CD4-positive, alpha-beta T cell treated with Interleukin-6 for 4 hours (primary cell): ENCODE measurements at regions not wholly inside any gene's neighbourhood (a gene's known extent, or its start where the extent isn't known, plus 50 kb on each side); places are given as distances from the start of the nearest gene placed in this dataset.

ENCODE experiments used
- DNase-seq: peaks from one replicate; pipeline ENCODE4 v3.0.0-alpha.2; 2020; ENCODE audit warnings: mixed read lengths

DNA sequence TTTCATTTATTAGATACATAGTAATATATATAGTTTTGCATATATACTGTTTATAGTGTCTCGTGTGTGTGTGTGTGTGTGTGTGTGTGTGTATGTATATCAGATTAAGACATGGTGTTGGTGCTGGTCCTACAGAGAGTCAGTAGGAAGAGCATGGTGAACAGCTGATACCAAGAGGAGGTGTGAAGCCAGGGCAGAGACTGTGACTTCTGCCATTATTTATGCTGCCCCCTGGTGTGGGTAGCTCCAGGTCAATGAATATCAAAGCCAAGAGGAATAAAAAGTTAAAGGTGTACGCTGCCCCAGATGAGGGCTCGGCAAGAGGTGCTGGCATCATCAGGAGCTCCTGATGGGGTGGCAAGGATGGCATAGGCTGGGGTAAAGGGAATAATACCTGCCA is 299.5 kb upstream of the RASGRP1 start:
- DNase-seq, result peak; percentile 13

DNA sequence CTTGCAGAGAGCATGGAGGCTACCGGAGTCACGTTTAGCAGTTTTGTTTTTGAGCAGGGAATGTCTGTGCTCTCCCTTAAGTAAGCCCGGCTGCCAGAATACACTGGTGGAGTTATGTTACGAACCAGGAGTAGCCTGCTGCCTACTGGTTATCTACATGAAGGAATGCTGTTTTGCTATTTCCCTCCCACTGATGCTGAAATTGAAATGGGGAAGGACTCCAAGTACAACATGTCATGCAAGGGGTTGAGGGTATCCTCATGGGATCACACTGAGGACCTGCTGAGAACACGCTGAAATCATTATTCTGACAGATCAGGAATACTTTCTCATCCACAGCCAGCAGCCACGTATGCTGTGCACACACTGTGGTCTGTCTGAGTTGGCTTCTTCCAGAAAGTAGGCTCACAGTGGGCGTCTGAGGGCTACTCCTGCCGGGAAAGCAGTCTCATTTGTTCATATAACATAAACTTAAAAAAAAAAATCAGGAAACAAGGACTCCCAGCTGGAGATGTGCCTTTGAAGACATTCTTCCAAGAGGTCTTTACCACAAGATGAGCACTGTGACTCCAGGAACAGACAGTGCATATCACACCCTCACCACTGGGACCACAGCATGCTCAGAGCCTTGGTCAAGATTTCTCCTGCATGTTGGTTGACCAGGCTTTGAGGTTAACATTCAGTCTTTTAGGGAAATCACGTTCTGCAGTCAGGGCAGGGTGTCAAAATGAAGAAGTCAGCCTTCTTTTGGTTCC is 300.4 kb upstream of the RASGRP1 start:
- no peak for DNase-seq

- no peak for DNase-seq
Measured at GRCh38 chr15:38867556-38867955, 302.9 kb upstream of the RASGRP1 start.

GRCh38 chr15:38868326-38869114 is 303.9 kb upstream of the RASGRP1 start:
- no peak for DNase-seq

DNA sequence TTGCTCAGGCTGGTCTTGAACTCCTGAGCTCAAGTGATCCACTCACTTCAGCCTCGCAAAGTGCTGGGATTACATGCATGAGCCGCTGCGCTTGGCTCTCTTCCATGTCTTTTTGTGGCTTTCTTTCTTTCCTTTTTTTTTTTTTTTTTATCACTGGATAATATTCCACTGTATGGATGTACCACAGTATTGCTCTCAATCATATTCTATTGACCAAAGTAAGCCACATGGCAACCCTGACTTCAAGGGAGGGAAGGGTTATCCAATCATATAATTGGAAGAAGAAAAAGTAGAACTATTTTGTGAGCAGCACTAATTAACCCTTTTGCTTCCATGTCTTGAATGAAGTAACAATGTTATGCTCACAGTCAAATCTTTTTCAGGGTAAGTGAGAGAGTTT is 307.0 kb upstream of the RASGRP1 start:
- DNase-seq, result no peak

DNA sequence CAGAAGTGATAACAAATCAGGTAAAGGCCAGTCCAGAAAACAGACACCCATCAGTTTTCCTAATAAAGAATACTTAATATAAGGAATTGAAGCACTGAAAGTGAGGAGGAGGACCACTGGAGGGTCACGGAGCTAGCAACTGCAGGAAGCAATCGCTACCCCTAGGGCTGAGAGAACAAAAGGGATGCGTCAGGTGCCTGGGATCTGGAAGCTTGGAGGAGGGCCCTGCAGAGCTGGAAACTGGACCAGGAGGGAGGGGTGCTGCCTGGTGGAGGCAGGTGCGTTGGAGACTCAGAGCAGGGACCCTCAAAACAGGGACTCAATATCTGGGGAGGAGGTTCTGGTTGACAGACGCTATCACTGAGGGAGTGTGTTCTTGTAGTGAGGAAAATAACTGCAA is 308.1 kb upstream of the RASGRP1 start:
- no peak for DNase-seq

DNA sequence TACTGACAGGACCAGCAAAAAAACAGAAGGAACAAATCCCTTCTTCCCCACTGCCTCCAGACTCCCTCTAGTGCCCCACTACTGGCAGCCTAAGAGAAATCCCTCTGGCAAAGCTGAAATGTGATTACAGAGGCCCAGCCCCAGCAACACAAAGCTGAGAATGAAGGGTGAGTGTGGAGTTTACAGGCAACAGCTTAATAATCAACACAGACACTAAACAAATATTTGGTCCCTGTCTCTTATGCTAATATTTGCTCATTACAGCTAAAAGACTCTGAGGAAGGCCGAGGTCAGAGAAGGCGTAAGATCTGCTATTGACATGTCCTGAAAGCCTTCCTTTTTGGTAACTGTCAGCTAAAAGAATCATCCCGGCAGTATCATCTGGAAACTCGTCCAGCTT is 308.5 kb upstream of the RASGRP1 start:
- DNase-seq, result no peak

DNA sequence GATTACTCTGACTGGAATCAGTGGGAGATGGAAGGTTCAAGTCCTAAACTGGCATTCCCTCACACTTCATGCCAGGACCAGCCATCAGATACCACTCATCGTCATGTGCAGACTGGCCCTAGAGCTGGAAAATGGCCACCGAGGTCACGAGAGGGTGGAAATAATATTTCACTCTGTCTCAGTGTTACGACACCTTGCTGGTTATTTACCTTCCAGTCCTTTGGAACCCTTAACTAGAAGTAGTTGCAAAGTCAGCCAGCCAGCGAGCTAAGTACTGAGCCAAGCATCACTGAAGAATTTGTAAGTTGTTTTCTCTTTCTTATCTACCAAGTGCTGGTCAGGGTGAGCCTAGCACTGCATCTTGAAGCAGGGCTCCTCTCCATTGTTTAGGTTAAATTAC is 309.9 kb upstream of the RASGRP1 start:
- DNase-seq, result no peak

GRCh38 chr15:38876211-38876610 is 311.6 kb upstream of the RASGRP1 start:
- no peak for DNase-seq

- no peak for DNase-seq
Measured at GRCh38 chr15:38876621-38877020, 312.0 kb upstream of the RASGRP1 start.

GRCh38 chr15:38877471-38877870 is 312.9 kb upstream of the RASGRP1 start:
- DNase-seq, result no peak

DNA sequence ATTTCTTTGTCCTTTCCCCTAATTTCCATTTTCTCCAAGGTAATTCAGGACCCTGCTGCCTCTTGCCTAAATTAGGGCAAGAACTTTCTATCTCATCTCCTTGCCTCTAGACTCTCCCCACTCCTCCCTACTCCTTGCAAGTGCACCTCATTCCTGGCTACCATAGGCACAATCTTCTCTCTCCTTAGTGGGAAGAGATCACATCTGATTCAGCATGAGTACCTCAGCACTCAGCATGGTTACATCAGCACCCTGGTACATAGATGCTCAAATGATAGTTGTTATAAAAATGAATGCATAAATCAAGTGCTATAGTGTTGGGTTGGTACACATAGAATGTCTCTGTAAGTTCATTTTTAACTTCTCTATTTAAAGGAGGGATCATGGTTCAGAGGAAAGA is 313.4 kb upstream of the RASGRP1 start:
- DNase-seq, result no peak

- no peak for DNase-seq
Measured at GRCh38 chr15:38878926-38879325, 314.3 kb upstream of the RASGRP1 start.

DNA sequence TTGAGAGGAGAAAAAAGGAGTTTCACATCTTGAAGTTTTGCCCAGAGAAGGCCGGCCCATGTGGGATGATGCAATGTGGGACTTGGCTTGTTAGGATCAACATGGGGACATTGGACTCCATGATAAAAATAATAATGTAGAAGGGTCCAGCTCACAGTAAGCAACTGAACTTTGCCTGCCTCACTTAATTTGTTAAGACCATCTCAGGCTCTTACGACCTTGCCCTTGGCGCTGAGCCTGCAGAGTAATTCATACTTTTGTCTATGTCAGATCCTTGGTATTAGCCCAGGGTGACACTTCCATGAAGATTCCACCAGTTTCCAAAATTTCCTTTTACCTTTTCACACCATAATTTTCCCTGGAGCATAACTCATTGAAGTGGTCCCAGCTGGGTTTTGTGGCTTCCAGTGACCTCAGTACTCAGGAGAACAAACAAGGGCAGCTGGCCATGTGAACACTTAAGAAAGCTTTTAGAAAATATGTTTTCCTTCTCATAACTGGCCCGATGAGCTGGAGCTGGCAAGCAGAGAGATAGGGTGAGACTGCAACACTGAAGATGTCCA is 315.4 kb upstream of the RASGRP1 start:
- DNase-seq, result no peak

GRCh38 chr15:38882221-38882620 is 317.6 kb upstream of the RASGRP1 start:
- no peak for DNase-seq

- no peak for DNase-seq
Measured at GRCh38 chr15:38883987-38884386, 319.4 kb upstream of the RASGRP1 start.

GRCh38 chr15:38885001-38885400 is 320.4 kb upstream of the RASGRP1 start:
- no peak for DNase-seq

DNA sequence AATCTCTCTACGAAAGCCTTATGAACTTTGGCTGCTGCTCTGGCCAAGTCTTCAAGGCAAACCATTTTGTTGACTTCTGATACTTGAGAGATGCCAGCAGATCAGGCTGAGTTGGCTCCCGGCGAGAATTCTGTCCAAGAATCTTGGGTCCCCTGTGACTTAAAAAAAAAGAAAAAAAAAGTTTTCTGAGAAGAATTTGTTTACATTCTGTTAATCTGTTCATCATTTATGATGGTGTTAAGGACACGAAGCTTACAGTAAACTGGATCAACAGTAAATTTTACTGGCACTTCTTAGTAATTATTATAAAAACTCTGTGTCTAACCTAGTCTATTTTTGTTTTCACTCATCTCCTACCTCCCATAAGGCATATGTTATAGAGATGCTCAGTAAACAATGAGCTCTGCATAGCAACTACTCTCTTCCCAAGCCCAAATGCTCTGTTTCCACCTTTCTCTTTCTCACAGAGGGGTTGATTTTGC is 320.9 kb upstream of the RASGRP1 start:
- DNase-seq, result no peak

DNA sequence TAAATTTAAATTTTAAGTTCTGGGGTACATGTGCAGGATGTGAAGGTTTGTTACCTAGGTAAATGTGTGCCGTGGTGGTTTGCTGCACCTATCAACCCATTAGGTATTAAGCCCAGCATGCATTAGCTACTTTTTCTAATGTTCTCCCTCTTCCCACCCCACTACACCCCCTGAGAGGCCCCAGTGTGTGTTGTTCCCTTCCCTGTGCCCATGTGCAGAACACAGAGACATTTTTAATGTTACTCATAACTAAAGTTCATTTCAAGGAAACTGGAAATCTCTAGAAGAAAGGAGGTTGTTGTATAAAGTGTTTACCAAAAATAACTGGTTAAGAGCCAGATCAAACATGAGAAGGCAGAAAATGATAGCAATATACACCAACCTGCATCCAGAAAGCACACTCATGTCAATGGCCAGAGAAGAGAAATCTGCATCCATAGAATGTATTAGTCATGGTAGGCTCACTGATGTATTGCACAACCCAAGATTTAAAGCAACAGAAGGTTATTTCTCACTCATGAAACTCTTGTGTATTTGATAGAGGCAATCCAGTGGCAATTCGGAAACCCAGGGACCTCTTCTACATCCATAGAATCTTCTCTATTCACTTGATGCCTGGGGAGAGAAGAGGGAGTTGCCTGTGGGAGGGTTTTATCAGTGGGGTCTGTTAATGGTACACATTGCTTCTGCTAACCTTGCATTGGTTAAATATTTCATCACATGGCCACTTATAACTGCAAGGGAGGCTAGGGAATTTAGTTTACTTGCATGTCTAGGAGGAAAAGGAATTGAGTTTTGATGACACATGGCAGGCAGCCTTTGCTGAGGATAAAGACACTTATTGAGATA is 321.9 kb upstream of the RASGRP1 start:
- DNase-seq, result no peak

- no peak for DNase-seq
Measured at GRCh38 chr15:38888701-38889221, 324.1 kb upstream of the RASGRP1 start.

DNA sequence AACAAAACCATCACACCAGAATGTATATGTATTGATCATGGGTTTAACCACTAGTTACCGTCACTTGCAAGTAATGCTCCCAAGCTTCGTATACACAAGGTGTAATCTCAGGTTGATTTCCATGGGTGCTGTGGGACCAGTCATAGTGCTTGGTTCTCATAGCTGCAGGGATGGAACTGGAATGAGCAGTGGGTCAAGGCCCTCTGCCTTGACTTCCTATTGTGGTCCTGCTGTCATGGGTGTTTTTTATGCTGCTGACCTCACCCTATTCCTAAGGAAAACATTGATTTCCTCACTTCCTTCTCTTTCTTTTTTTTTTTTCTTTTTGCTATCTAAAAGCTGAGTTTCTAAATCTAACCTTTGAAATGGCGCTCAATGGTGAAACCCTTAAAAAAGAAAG is 325.6 kb upstream of the RASGRP1 start:
- DNase-seq, result no peak

- no peak for DNase-seq
Measured at GRCh38 chr15:38893925-38894242, 329.3 kb upstream of the RASGRP1 start.
